ENCODE measurements at regions not wholly inside any gene's neighbourhood (a gene's known extent, or its start where the extent isn't known, plus 50 kb on each side); places are given as distances from the start of the nearest gene placed in this dataset.

DNA sequence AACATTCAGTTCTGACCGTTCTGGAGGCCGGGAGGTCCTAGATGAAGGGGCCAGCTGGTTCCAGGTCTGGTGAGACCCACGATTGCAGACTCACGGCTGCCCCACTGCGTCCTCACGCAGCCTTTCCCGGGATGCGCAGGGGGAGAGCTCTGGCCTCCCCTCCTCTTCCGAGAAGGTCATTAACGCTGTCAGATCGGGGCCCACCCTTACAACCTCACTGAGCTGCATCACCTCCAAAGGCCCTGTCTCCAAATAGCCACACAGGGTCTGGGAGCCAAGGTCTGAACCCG, 66.6 kb upstream of the PPP1R26 start:
- Mint-ChIP-seq H3K4me1 (ENCODE audit: low read depth, unreplicated experiment) (no peaks in the 10 kb centered on the region), H3K27me3 (ENCODE audit: insufficient read depth, unreplicated experiment) (peaks cover 7% of the 10 kb centered on the region), H3K9me3 (ENCODE audit: unreplicated experiment) (no peaks in the 10 kb centered on the region), H3K27ac (ENCODE audit: unreplicated experiment) (no peak overlapping the region), H3K36me3 (ENCODE audit: insufficient read depth, unreplicated experiment) (no peaks in the 10 kb centered on the region), H3K4me3 (ENCODE audit: unreplicated experiment) (no peak overlapping the region)
- POLR2A ChIA-PET: no interaction called here
- DNase-seq: no peak
- Histone ChIP-seq H3K9me3 (no peaks in the 10 kb centered on the region), H3K4me1 (no peaks in the 10 kb centered on the region), H3K36me3 (ENCODE audit: control insufficient read depth, insufficient read depth, low read length) (no peaks in the 10 kb centered on the region), H3K27me3 (replicated peaks; ENCODE audit: control insufficient read depth, insufficient read depth, low read length) (no peaks in the 10 kb centered on the region), H3K4me3 (ENCODE audit: low read depth, low read length) (no peak overlapping the region)
- no TSS peak for BruUV-seq (replicated peaks)
- intact Hi-C loops (cut with micrococcal nuclease; ENCODE audit: unreplicated experiment): no loop called here
- CTCF ChIA-PET: interaction anchor here (0.6 to 1.4 kb wide), 2 partner anchors 327 to 1095 kb away, joined by 4 to 5 read pairs; no protein-coding TSS in a partner anchor
- TF ChIP-seq, protein P1, sequence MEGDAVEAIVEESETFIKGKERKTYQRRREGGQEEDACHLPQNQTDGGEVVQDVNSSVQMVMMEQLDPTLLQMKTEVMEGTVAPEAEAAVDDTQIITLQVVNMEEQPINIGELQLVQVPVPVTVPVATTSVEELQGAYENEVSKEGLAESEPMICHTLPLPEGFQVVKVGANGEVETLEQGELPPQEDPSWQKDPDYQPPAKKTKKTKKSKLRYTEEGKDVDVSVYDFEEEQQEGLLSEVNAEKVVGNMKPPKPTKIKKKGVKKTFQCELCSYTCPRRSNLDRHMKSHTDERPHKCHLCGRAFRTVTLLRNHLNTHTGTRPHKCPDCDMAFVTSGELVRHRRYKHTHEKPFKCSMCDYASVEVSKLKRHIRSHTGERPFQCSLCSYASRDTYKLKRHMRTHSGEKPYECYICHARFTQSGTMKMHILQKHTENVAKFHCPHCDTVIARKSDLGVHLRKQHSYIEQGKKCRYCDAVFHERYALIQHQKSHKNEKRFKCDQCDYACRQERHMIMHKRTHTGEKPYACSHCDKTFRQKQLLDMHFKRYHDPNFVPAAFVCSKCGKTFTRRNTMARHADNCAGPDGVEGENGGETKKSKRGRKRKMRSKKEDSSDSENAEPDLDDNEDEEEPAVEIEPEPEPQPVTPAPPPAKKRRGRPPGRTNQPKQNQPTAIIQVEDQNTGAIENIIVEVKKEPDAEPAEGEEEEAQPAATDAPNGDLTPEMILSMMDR (IDR thresholded peaks at IDR 0.05; ENCODE audit: insufficient read depth in 1 of 2, low read depth in 1 of 2, low read length in 1 of 2, severe bottlenecking in 1 of 2, unreplicated experiment in 1 of 2): no peak

DNA sequence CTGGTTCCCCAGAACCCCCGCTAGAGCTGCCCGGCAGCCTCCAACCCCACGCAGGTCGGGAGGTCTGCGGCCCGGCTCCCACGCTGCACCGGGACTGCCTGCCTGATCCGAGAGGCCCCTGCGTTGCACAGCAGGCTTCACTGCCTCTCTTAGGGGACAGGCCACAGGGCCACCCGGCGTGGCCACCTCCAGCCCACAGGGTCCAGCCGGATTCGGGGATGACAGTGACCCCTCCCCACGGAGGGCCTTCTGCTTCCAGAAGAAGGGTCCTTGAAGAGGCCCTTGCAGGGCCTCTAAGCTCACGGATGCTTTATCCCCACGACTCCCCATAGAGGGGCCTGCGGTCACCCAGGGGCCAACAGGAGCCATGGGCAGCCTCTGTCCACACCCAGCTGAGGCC, 66.1 kb upstream of the PPP1R26 start:
- ChIA-PET POLR2A (no interaction called here), CTCF (interaction anchor here (0.6 to 1.4 kb wide), 2 partner anchors 327 to 1095 kb away, joined by 4 to 5 read pairs; no protein-coding TSS in a partner anchor)
- intact Hi-C loops (cut with micrococcal nuclease; ENCODE audit: unreplicated experiment): no loop called here
- Mint-ChIP-seq H3K4me3 (ENCODE audit: unreplicated experiment) (no peak overlapping the region), H3K4me1 (ENCODE audit: low read depth, unreplicated experiment) (no peaks in the 10 kb centered on the region), H3K27ac (ENCODE audit: unreplicated experiment) (no peak overlapping the region), H3K36me3 (ENCODE audit: insufficient read depth, unreplicated experiment) (no peaks in the 10 kb centered on the region), H3K9me3 (ENCODE audit: unreplicated experiment) (no peaks in the 10 kb centered on the region), H3K27me3 (ENCODE audit: insufficient read depth, unreplicated experiment) (peaks cover 7% of the 10 kb centered on the region)
- TF ChIP-seq, protein P1 (IDR thresholded peaks at IDR 0.05; ENCODE audit: insufficient read depth in 1 of 2, low read depth in 1 of 2, low read length in 1 of 2, severe bottlenecking in 1 of 2, unreplicated experiment in 1 of 2): no peak
- Histone ChIP-seq H3K4me1 (no peaks in the 10 kb centered on the region), H3K36me3 (ENCODE audit: control insufficient read depth, insufficient read depth, low read length) (no peaks in the 10 kb centered on the region), H3K9me3 (no peaks in the 10 kb centered on the region), H3K4me3 (ENCODE audit: low read depth, low read length) (no peak overlapping the region), H3K27me3 (replicated peaks; ENCODE audit: control insufficient read depth, insufficient read depth, low read length) (no peaks in the 10 kb centered on the region)
- no TSS peak for BruUV-seq (replicated peaks)
- no peak for DNase-seq

DNA sequence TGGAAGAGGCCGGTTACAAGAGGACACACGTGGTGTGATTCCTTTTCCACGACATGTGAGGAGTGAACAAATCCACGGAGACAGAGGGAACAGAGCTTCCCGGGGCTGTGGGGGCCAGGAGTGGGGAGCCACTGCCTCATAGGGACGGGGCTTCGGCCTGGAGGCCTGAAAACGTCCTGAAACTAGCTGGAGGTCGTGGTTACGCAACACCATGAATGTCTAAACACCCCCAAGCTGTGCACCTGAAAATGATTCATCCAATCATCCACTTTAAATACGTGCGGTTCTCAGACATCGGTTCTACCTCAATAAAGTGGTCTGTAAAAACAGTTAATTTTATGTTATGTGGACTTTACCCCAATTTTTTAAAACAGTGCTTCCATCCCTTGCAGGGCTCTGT, 65.3 kb upstream of the PPP1R26 start:
- Histone ChIP-seq H3K4me1 (no peaks in the 10 kb centered on the region), H3K36me3 (ENCODE audit: control insufficient read depth, insufficient read depth, low read length) (no peaks in the 10 kb centered on the region), H3K9me3 (no peaks in the 10 kb centered on the region), H3K27me3 (replicated peaks; ENCODE audit: control insufficient read depth, insufficient read depth, low read length) (no peaks in the 10 kb centered on the region), H3K4me3 (ENCODE audit: low read depth, low read length) (no peak overlapping the region)
- POLR2A ChIA-PET: no interaction called here
- CTCF ChIA-PET: interaction anchor here (0.7 to 1.4 kb wide), 2 partner anchors 69 to 328 kb away, joined by 4 read pairs; no protein-coding TSS in a partner anchor
- intact Hi-C loops (cut with micrococcal nuclease; ENCODE audit: unreplicated experiment): no loop called here
- H3K4me3 Mint-ChIP-seq (ENCODE audit: unreplicated experiment): no peak overlapping the region
- H3K27me3 Mint-ChIP-seq (ENCODE audit: insufficient read depth, unreplicated experiment): peaks cover 9% of the 10 kb centered on the region
- no peaks in the 10 kb centered on the region for H3K4me1 Mint-ChIP-seq (ENCODE audit: low read depth, unreplicated experiment)
- DNase-seq: no peak
- H3K27ac Mint-ChIP-seq (ENCODE audit: unreplicated experiment): no peak overlapping the region
- no peaks in the 10 kb centered on the region for H3K9me3 Mint-ChIP-seq (ENCODE audit: unreplicated experiment)
- TF ChIP-seq, protein P1 (IDR thresholded peaks at IDR 0.05; ENCODE audit: insufficient read depth in 1 of 2, low read depth in 1 of 2, low read length in 1 of 2, severe bottlenecking in 1 of 2, unreplicated experiment in 1 of 2): no peak
- H3K36me3 Mint-ChIP-seq (ENCODE audit: insufficient read depth, unreplicated experiment): no peaks in the 10 kb centered on the region
- BruUV-seq (replicated peaks): no TSS peak

Measured in Caco-2 (cell line).